Transverse colon (tissue), 4 donors: ENCODE measurements at regions not wholly inside any gene's neighbourhood (a gene's known extent, or its start where the extent isn't known, plus 50 kb on each side); places are given as distances from the start of the nearest gene placed in this dataset.

Experiments
- DNase-seq: peaks from one replicate; pipeline ENCODE4 v3.0.0-alpha.2; 2019
- H3K27ac ChIP-seq, 4 donors: fragments of 200-600 bp; sonication (generic); 2 replicates each; pipeline ENCODE4 v1.5.1; 2016 to 2018; ENCODE audit warnings: inconsistent platforms in 4 of 4
- H3K27me3 ChIP-seq: fragments of 200-600 bp; sonication (generic); 2 replicates; pipeline ENCODE4 v1.5.1; 2017; ENCODE audit warnings: inconsistent platforms
- H3K36me3 ChIP-seq, 4 donors: fragments of 200-600 bp; sonication (generic); 2 replicates each; pipeline ENCODE4 v1.5.1; 2017 to 2019; ENCODE audit warnings: inconsistent platforms in 4 of 4
- H3K4me1 ChIP-seq, 4 donors: fragments of 200-600 bp; sonication (generic); 2 replicates each; pipeline ENCODE4 v1.5.1; 2017 to 2020; ENCODE audit warnings: inconsistent platforms in 4 of 4
- H3K4me3 ChIP-seq, 4 donors: fragments of 200-600 bp; sonication (generic); 1 replicate in 1 of 4; 2 replicates in 3 of 4; pipeline versions ENCODE4 v1.5.1 to v1.6.1; 2017 to 2019; ENCODE audit warnings: inconsistent platforms in 4 of 4
- H3K9me3 ChIP-seq, 2 donors: fragments of 200-600 bp; sonication (generic); 2 replicates each; pipeline ENCODE4 v1.5.1; 2017 to 2019; ENCODE audit warnings: inconsistent platforms in 2 of 2
- EP300 ChIP-seq: sonication (generic); formaldehyde crosslinking; IDR thresholded peaks from one replicate; pipeline ENCODE4 v1.6.1; 2017; ENCODE audit warnings: antibody characterized with exemption, low read depth
- POLR2A ChIP-seq: fragments of 450-650 bp; IDR thresholded peaks from one replicate; pipeline ENCODE4 v1.6.1; 2016; ENCODE audit warnings: antibody characterized with exemption, mild to moderate bottlenecking, moderate library complexity
- POLR2AphosphoS5 ChIP-seq, 3 donors: sonication (generic); formaldehyde crosslinking; IDR thresholded peaks; one replicate each; pipeline ENCODE4 v1.6.1; 2016; ENCODE audit warnings: antibody characterized with exemption in 3 of 3
- WGBS, 2 donors: methylation state at CpG; one replicate each; pipeline ENCODE4 v1.1.5; 2018; ENCODE audit warnings: low coverage in 1 of 2; 5-methylcytosine and 5-hydroxymethylcytosine counted together
- in situ Hi-C, 4 donors: fragments of 200-750 bp; cut with MboI; loops; one replicate each; pipeline versions ENCODE4 v1.15.0 to v1.15.1; 2017; ENCODE audit warnings: low sequenced_read_pairs in 3 of 4, low pct_ligation_motif_present in 1 of 4, low pct_unique_long_range_greater_than_20kb in 1 of 4
- intact Hi-C: fragments of 100-400 bp; cut with DNase I; formaldehyde crosslinking; loops from one replicate; pipeline ENCODE4 v1.15.1; 2023; ENCODE audit warnings: low total_unique reads
- TF ChIP-seq, protein P1 (sequence below), 5 experiments: fragments of 200-600 bp in 3 of 5; fragments of 450-650 bp in 2 of 5; sonication (generic) in 3 of 5; IDR thresholded peaks; 1 replicate in 2 of 5; 2 replicates in 3 of 5; pipeline ENCODE4 v1.5.1; 2016 to 2017; ENCODE audit warnings: antibody characterized with exemption in 5 of 5, inconsistent platforms in 3 of 5, mild to moderate bottlenecking in 2 of 5, moderate library complexity in 1 of 5

DNA sequence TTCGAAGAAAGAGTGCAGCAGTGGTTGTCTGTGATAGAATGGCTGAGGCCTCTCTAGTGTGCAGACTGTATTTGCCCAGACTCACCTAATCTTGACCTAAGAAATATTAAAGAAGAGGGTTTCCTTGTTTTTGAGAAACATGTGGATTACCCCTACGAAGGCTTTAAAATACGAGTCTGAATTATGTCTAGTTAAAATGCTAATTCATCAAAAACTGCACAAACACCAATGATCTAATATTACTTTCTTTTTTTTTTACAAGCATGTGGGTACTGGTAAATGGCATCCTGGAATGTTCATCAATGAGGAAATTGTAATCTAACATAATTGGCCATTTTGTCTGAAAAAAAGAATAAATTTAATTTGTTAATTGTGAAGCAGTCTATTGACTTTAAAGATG lies 510.9 kb downstream of the EPM2A start:
- 68 to 88% methylated on average over 3 of the region's 3 CpGs for WGBS, 2 donors
- no peak for DNase-seq
- no peak overlapping the region for H3K4me3 ChIP-seq
- TF ChIP-seq, protein P1, sequence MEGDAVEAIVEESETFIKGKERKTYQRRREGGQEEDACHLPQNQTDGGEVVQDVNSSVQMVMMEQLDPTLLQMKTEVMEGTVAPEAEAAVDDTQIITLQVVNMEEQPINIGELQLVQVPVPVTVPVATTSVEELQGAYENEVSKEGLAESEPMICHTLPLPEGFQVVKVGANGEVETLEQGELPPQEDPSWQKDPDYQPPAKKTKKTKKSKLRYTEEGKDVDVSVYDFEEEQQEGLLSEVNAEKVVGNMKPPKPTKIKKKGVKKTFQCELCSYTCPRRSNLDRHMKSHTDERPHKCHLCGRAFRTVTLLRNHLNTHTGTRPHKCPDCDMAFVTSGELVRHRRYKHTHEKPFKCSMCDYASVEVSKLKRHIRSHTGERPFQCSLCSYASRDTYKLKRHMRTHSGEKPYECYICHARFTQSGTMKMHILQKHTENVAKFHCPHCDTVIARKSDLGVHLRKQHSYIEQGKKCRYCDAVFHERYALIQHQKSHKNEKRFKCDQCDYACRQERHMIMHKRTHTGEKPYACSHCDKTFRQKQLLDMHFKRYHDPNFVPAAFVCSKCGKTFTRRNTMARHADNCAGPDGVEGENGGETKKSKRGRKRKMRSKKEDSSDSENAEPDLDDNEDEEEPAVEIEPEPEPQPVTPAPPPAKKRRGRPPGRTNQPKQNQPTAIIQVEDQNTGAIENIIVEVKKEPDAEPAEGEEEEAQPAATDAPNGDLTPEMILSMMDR (IDR thresholded peaks at IDR 0.05), result no peak
- TF ChIP-seq EP300 (no peak), POLR2AphosphoS5 (IDR thresholded peaks at IDR 0.05) (no peak), POLR2A (no peak)
- H3K27me3 ChIP-seq, result no peaks in the 10 kb centered on the region
- intact Hi-C loops, result no loop called here
- in situ Hi-C loops, result loop anchor here in 3 of 4 donors (25.0 kb wide), 1 partner anchor 637 kb away; no protein-coding TSS in a partner anchor
- no peaks in the 10 kb centered on the region for H3K36me3 ChIP-seq
- no peaks in the 10 kb centered on the region for H3K9me3 ChIP-seq
- no peak overlapping the region for H3K27ac ChIP-seq
- no peaks in the 10 kb centered on the region for H3K4me1 ChIP-seq

DNA sequence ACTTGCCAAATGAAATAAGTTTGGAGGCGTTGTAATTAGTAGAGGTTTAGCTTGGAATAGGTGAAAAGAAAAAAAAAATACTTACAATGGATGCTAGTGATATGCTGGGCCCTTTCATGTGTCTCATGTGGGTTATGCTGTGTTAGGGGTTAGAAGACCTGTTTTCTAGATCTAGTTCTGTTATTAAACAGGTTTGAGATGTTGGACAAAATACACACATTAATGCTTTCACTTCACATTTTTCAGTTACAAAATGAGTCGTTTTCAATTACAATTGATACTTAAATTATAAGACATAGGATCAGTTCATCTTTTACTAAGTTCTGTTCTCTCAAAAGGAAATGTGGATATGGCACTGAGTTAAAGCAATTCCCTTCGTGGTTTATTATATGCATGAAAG lies 509.8 kb downstream of the EPM2A start:
- DNase-seq, result no peak
- Histone ChIP-seq H3K4me1 (no peaks in the 10 kb centered on the region), H3K9me3 (no peaks in the 10 kb centered on the region), H3K27me3 (no peaks in the 10 kb centered on the region), H3K36me3 (no peaks in the 10 kb centered on the region), H3K4me3 (no peak overlapping the region), H3K27ac (no peak overlapping the region)
- TF ChIP-seq EP300 (no peak), POLR2AphosphoS5 (IDR thresholded peaks at IDR 0.05) (no peak)
- TF ChIP-seq, protein P1 (IDR thresholded peaks at IDR 0.05), result no peak
- in situ Hi-C loops, result no loop called here
- 67 to 74% methylated on average over 3 of the region's 3 CpGs for WGBS, 2 donors
- intact Hi-C loops, result no loop called here

DNA sequence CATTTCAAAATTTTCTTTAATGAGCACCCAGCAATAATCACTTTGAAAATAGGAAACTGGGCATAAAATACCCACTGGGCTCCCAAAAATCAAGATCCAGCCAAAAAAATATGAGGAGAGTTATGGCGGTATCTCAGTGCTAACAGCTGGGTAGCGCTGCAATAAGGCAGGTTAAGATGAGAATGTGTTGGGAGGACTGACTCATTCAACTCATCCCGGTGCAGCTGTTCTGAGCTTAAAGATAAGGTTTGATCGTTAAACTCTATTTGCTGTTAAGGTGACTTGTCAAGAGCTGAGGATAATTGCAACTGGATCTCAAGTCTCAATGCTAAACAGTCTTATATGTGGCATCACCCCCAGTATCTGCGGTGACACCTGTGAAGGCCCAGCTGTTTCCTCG lies 507.7 kb downstream of the EPM2A start:
- WGBS, 2 donors, result 82 to 85% methylated on average over 4 to 6 of the region's 6 CpGs

DNA sequence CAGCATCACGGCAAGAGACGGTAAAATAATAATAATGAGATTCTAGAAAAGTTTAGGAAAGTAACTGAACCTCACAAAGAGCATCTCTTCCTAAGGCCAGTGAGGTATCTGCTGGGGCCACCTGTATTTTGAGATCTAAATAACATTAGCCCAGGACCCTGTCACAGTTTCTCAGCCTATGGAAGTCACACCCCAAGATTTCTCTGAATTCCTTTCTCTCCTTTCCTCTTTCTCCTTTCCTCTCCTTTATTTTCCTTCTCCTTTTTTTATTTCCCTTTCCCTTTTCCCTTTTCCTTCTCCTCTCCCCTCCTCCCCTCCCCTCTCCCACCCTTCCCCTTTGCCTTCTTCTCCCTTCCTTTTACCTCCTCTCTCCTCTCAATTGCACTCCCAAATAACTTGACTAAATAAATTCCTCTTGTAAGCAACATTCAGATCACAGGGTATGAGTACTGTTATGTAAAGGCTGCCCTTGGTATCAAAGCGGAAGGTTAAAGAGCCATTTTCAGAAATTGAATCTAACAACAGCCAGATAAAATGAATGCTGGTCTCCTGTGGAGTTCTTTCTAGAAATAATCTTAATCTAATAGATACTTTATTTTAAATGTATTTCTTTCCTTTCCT lies 506.2 kb downstream of the EPM2A start:
- Histone ChIP-seq H3K36me3 (no peaks in the 10 kb centered on the region), H3K9me3 (no peaks in the 10 kb centered on the region), H3K4me1 (no peaks in the 10 kb centered on the region), H3K27me3 (no peaks in the 10 kb centered on the region), H3K27ac (no peak overlapping the region), H3K4me3 (no peak overlapping the region)
- 75 to 97% methylated on average over 2 to 3 of the region's 3 CpGs for WGBS, 2 donors
- TF ChIP-seq POLR2AphosphoS5 (IDR thresholded peaks at IDR 0.05) (no peak), EP300 (no peak), POLR2A (no peak)
- TF ChIP-seq, protein P1 (IDR thresholded peaks at IDR 0.05), result no peak
- intact Hi-C loops (no loop called here), in situ Hi-C loops (no loop called here)
- DNase-seq, result no peak

More for the DNA sequence above, 507.7 kb downstream of the EPM2A start:
- H3K4me3 ChIP-seq, result no peak overlapping the region
- TF ChIP-seq, protein P1 (IDR thresholded peaks at IDR 0.05), result no peak
- TF ChIP-seq POLR2A (no peak), EP300 (no peak), POLR2AphosphoS5 (IDR thresholded peaks at IDR 0.05) (no peak)
- H3K27ac ChIP-seq, result no peak overlapping the region
- no peak for DNase-seq
- H3K36me3 ChIP-seq, result no peaks in the 10 kb centered on the region
- intact Hi-C loops (no loop called here), in situ Hi-C loops (no loop called here)
- no peaks in the 10 kb centered on the region for H3K27me3 ChIP-seq
- H3K4me1 ChIP-seq, result no peaks in the 10 kb centered on the region
- H3K9me3 ChIP-seq, result no peaks in the 10 kb centered on the region
